ENCODE measurements at regions not wholly inside any gene's neighbourhood (a gene's known extent, or its start where the extent isn't known, plus 50 kb on each side); places are given as distances from the start of the nearest gene placed in this dataset.

- DNase-seq (ENCODE audit: insufficient read length, low spot score, missing footprints), result no peak
- Histone ChIP-seq H3K27ac (ENCODE audit: low read depth, low read length) (no peak overlapping the region), H3K4me3 (ENCODE audit: insufficient read depth, low read length) (no peak overlapping the region), H4K20me1 (ENCODE audit: insufficient read depth, low read length) (no peaks in the 10 kb centered on the region), H3K9me3 (ENCODE audit: low read depth, low read length) (no peaks in the 10 kb centered on the region), H3K36me3 (ENCODE audit: insufficient read depth, low read length) (no peaks in the 10 kb centered on the region), H2AFZ (ENCODE audit: low read length) (no peak overlapping the region), H3K4me1 (ENCODE audit: insufficient read depth, low read length) (no peaks in the 10 kb centered on the region), H3K27me3 (ENCODE audit: insufficient read depth, low read length) (peaks cover 69% of the 10 kb centered on the region), H3K4me2 (ENCODE audit: insufficient read depth, low read length) (no peak overlapping the region), H3K79me2 (ENCODE audit: insufficient read depth, low read length) (no peaks in the 10 kb centered on the region)
- TF ChIP-seq CTCF (IDR thresholded peaks at IDR 0.05; ENCODE audit: extremely low read depth, low read depth, low read length), result no peak
These were observed 301.8 kb downstream of the IRF8 start for GRCh38 chr16:86200722-86201121.

GRCh38 chr16:86201746-86202145 lies 302.8 kb downstream of the IRF8 start:
- H3K36me3 ChIP-seq (ENCODE audit: insufficient read depth, low read length), result no peaks in the 10 kb centered on the region
- H3K27ac ChIP-seq (ENCODE audit: low read depth, low read length), result no peak overlapping the region
- H2AFZ ChIP-seq (ENCODE audit: low read length), result no peak overlapping the region
- peaks cover 59% of the 10 kb centered on the region for H3K27me3 ChIP-seq (ENCODE audit: insufficient read depth, low read length)
- no peaks in the 10 kb centered on the region for H3K4me1 ChIP-seq (ENCODE audit: insufficient read depth, low read length)
- no peak for DNase-seq (ENCODE audit: insufficient read length, low spot score, missing footprints)
- H3K4me3 ChIP-seq (ENCODE audit: insufficient read depth, low read length), result no peak overlapping the region
- no peak overlapping the region for H3K4me2 ChIP-seq (ENCODE audit: insufficient read depth, low read length)
- H4K20me1 ChIP-seq (ENCODE audit: insufficient read depth, low read length), result no peaks in the 10 kb centered on the region
- H3K9me3 ChIP-seq (ENCODE audit: low read depth, low read length), result no peaks in the 10 kb centered on the region
- no peaks in the 10 kb centered on the region for H3K79me2 ChIP-seq (ENCODE audit: insufficient read depth, low read length)
- TF ChIP-seq CTCF (IDR thresholded peaks at IDR 0.05; ENCODE audit: extremely low read depth, low read depth, low read length), result no peak

- Histone ChIP-seq H3K9me3 (ENCODE audit: low read depth, low read length) (no peaks in the 10 kb centered on the region), H3K4me1 (ENCODE audit: insufficient read depth, low read length) (no peaks in the 10 kb centered on the region), H3K79me2 (ENCODE audit: insufficient read depth, low read length) (no peaks in the 10 kb centered on the region), H2AFZ (ENCODE audit: low read length) (no peak overlapping the region), H3K27me3 (ENCODE audit: insufficient read depth, low read length) (peaks cover 53% of the 10 kb centered on the region), H3K27ac (ENCODE audit: low read depth, low read length) (no peak overlapping the region), H4K20me1 (ENCODE audit: insufficient read depth, low read length) (no peaks in the 10 kb centered on the region), H3K4me3 (ENCODE audit: insufficient read depth, low read length) (no peak overlapping the region), H3K4me2 (ENCODE audit: insufficient read depth, low read length) (no peak overlapping the region), H3K36me3 (ENCODE audit: insufficient read depth, low read length) (no peaks in the 10 kb centered on the region)
- TF ChIP-seq CTCF (IDR thresholded peaks at IDR 0.05; ENCODE audit: extremely low read depth, low read depth, low read length), result no peak
- no peak for DNase-seq (ENCODE audit: insufficient read length, low spot score, missing footprints)
These were observed 303.3 kb downstream of the IRF8 start for GRCh38 chr16:86202267-86202666.

GRCh38 chr16:86202760-86203426 lies 303.9 kb downstream of the IRF8 start:
- Histone ChIP-seq H2AFZ (ENCODE audit: low read length) (no peak overlapping the region), H4K20me1 (ENCODE audit: insufficient read depth, low read length) (no peaks in the 10 kb centered on the region), H3K27ac (ENCODE audit: low read depth, low read length) (no peak overlapping the region), H3K27me3 (ENCODE audit: insufficient read depth, low read length) (peaks cover 47% of the 10 kb centered on the region), H3K79me2 (ENCODE audit: insufficient read depth, low read length) (no peaks in the 10 kb centered on the region), H3K9me3 (ENCODE audit: low read depth, low read length) (no peaks in the 10 kb centered on the region), H3K4me3 (ENCODE audit: insufficient read depth, low read length) (no peak overlapping the region), H3K4me1 (ENCODE audit: insufficient read depth, low read length) (no peaks in the 10 kb centered on the region), H3K4me2 (ENCODE audit: insufficient read depth, low read length) (no peak overlapping the region), H3K36me3 (ENCODE audit: insufficient read depth, low read length) (no peaks in the 10 kb centered on the region)
- DNase-seq (ENCODE audit: insufficient read length, low spot score, missing footprints), result no peak
- no peak for TF ChIP-seq CTCF (IDR thresholded peaks at IDR 0.05; ENCODE audit: extremely low read depth, low read depth, low read length)
